ENCODE measurements at regions not wholly inside any gene's neighbourhood (a gene's known extent, or its start where the extent isn't known, plus 50 kb on each side); places are given as distances from the start of the nearest gene placed in this dataset.

DNA sequence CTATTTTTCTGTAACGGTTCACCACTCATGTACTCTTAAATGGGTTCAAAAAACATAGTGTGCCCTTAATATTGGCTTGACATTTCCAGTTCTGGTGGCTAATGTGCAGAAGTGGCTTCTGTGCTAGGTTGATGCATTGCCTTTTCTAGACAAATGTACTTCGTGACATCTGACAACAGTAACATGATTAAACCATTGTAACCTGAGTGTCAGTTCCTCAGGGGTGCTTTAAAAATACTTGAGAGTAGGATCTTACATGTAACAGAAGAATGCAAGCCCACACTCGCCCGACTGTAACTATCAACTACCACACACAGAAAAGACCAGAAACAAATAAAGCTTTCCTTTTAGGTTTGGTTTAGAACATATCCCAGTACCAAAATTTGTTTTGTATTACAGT, 393.4 kb upstream of the NFE2L3 start:
- TF ChIP-seq, protein P1, sequence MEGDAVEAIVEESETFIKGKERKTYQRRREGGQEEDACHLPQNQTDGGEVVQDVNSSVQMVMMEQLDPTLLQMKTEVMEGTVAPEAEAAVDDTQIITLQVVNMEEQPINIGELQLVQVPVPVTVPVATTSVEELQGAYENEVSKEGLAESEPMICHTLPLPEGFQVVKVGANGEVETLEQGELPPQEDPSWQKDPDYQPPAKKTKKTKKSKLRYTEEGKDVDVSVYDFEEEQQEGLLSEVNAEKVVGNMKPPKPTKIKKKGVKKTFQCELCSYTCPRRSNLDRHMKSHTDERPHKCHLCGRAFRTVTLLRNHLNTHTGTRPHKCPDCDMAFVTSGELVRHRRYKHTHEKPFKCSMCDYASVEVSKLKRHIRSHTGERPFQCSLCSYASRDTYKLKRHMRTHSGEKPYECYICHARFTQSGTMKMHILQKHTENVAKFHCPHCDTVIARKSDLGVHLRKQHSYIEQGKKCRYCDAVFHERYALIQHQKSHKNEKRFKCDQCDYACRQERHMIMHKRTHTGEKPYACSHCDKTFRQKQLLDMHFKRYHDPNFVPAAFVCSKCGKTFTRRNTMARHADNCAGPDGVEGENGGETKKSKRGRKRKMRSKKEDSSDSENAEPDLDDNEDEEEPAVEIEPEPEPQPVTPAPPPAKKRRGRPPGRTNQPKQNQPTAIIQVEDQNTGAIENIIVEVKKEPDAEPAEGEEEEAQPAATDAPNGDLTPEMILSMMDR (IDR thresholded peaks at IDR 0.05): no peak
- no peak for TF ChIP-seq EZH2 (IDR thresholded peaks at IDR 0.05; ENCODE audit: borderline replicate concordance, insufficient read depth, low read depth, low read length, poor library complexity, severe bottlenecking)
